Mucosa of descending colon (tissue), 3 donors: ENCODE measurements at regions not wholly inside any gene's neighbourhood (a gene's known extent, or its start where the extent isn't known, plus 50 kb on each side); places are given as distances from the start of the nearest gene placed in this dataset.

Experiments
- ATAC-seq: fragments of 200-7000 bp; cut with Tn5 transposase; one replicate; pipeline ENCODE4 v1.9.1; 2020; ENCODE audit warnings: mild to moderate bottlenecking, moderate library complexity
- DNase-seq, 3 donors: peaks; one replicate each; pipeline ENCODE4 v3.0.0-alpha.2; 2020
- H3K36me3 ChIP-seq: fragments of 200-600 bp; one replicate; pipeline ENCODE4 v1.8.0; 2021; ENCODE audit warnings: low read depth, mild to moderate bottlenecking
- H3K4me1 ChIP-seq: fragments of 200-600 bp; one replicate; pipeline ENCODE4 v1.8.0; 2021; ENCODE audit warnings: low read depth, mild to moderate bottlenecking
- H3K4me3 ChIP-seq: fragments of 200-600 bp; one replicate; pipeline ENCODE4 v1.8.0; 2021; ENCODE audit warnings: mild to moderate bottlenecking
- H3K9me3 ChIP-seq: fragments of 200-600 bp; one replicate; pipeline ENCODE4 v1.8.0; 2021; ENCODE audit warnings: mild to moderate bottlenecking
- intact Hi-C, 2 donors: fragments of 100-400 bp; cut with DNase I in 1 of 2; cut with micrococcal nuclease in 1 of 2; formaldehyde crosslinking; loops; one replicate each; pipeline versions ENCODE4 v1.11.0 to v1.11.1; 2022; cut with DNase I, micrococcal nuclease
- TF ChIP-seq, protein P1 (sequence below): fragments of 200-600 bp; IDR thresholded peaks from one replicate; pipeline ENCODE4 v1.8.0; 2022; ENCODE audit warnings: antibody characterized with exemption, mild to moderate bottlenecking
- donor health status: DM: no; HTN: no; CAD: no; lungs with moderate emphysema.
- donor health status: DM: no; HTN: no; CAD: no.
- donor health status: DM: no; HTN: yes; CAD: no.

DNA sequence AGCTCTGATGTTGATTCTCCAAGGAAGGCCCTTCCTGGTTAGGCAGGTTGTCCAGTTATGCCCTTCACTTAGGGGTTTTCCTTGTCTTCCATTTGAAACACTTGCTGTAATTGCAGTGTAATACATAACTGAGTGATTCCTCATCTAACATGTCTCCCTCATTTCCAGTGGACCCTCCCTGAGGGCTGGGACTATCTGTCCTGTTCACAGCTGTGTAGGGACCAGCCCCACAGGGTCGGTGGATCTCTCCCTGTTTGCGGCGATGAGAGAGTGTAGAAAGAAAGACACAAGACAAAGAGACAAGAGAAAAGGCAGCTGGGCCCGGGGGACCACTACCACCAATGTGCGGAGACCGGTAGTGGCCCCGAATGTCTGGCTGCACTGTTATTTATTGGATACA lies 135.9 kb upstream of the EEPD1 start:
- no peak for DNase-seq
- Histone ChIP-seq H3K9me3 (no peaks in the 10 kb centered on the region), H3K36me3 (no peaks in the 10 kb centered on the region), H3K4me3 (no peak overlapping the region), H3K4me1 (no peaks in the 10 kb centered on the region)
- TF ChIP-seq, protein P1, sequence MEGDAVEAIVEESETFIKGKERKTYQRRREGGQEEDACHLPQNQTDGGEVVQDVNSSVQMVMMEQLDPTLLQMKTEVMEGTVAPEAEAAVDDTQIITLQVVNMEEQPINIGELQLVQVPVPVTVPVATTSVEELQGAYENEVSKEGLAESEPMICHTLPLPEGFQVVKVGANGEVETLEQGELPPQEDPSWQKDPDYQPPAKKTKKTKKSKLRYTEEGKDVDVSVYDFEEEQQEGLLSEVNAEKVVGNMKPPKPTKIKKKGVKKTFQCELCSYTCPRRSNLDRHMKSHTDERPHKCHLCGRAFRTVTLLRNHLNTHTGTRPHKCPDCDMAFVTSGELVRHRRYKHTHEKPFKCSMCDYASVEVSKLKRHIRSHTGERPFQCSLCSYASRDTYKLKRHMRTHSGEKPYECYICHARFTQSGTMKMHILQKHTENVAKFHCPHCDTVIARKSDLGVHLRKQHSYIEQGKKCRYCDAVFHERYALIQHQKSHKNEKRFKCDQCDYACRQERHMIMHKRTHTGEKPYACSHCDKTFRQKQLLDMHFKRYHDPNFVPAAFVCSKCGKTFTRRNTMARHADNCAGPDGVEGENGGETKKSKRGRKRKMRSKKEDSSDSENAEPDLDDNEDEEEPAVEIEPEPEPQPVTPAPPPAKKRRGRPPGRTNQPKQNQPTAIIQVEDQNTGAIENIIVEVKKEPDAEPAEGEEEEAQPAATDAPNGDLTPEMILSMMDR = no peak
- intact Hi-C loops = no loop called here
- no peak for ATAC-seq

DNA sequence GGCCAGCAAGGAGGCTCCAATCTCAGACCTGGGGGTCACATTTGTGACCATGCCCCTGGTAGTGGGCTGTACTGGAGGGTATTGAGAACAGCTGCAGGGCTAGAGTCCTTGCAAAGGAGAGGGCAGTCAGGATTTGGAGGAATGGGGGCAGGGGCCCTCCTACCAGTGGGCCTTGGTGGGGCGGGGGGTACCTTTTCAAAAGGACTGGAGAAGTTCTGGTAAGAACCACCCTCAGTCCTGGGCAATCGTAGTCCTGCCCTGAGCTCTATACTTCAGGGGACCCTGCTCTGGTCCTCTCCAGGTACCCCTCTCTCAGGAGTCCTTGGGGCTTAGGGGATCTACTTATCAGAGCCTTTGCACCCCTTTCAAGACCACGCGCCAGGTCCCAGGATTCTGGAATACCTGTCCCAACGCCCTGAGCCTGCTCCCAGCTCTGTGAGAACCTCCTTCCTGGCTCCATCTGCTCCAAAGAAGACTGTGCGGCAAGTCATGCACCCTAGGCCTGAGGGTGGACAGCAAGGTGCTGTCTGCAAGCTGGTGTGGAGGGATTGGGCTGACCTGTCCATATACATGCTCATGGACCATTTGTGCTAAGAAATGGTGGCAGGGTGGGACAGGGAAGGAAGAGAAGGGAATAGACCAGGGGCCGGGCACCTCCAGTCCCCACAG lies 134.1 kb upstream of the EEPD1 start:
- H3K9me3 ChIP-seq = no peaks in the 10 kb centered on the region
- no peaks in the 10 kb centered on the region for H3K36me3 ChIP-seq
- intact Hi-C loops = no loop called here
- no peak for ATAC-seq
- TF ChIP-seq, protein P1 = no peak
- no peak overlapping the region for H3K4me3 ChIP-seq
- no peaks in the 10 kb centered on the region for H3K4me1 ChIP-seq
- DNase-seq = no peak

DNA sequence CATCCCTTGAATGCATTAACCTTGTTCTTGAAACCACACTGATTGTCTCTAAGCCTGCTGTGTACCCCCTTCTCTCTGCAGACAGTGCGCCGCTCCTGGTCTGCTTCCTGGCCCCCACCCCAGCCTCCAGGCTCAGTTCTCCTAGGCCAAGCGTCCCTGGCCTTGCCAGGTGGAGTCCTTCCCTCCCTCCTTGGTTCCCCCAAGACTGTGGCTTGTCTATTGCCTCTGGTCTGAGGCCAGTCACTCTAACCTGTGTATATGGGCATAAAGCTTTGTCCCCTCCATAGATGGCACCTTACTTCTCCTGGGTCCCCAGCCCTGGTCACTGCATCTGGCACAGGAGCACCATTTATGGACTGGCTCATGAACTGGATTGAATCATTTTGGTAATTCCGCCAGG lies 133.5 kb upstream of the EEPD1 start:
- H3K4me3 ChIP-seq = no peak overlapping the region
- TF ChIP-seq, protein P1 = no peak

DNA sequence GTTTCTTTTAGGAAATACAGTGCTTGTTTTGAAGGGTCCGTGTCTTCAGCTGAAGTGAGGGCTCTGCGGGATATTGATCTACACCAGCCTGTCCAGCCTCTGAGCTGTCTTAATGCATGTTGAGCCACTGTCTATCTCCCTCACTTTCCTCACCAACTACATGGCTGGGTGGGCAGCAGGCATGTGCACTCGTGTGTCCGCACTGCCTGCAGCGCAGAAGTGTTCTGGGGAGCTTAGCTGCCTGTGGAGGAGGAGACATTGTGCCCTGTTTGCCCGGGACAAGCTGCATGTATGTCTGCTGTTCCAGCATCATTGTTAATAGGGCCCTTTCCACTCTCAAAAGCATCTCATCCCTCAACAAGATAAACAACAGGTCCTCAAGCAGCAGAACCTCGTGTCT lies 133.1 kb upstream of the EEPD1 start:
- DNase-seq (no peak), ATAC-seq (no peak)
- intact Hi-C loops = no loop called here
- no peak overlapping the region for H3K4me3 ChIP-seq
- TF ChIP-seq, protein P1 = no peak
- H3K9me3 ChIP-seq = no peaks in the 10 kb centered on the region
- no peaks in the 10 kb centered on the region for H3K36me3 ChIP-seq
- H3K4me1 ChIP-seq = no peaks in the 10 kb centered on the region

More for the DNA sequence above, 133.5 kb upstream of the EEPD1 start:
- ATAC-seq = no peak
- intact Hi-C loops = no loop called here
- no peak for DNase-seq
- H3K4me1 ChIP-seq = no peaks in the 10 kb centered on the region
- no peaks in the 10 kb centered on the region for H3K9me3 ChIP-seq
- no peaks in the 10 kb centered on the region for H3K36me3 ChIP-seq

DNA sequence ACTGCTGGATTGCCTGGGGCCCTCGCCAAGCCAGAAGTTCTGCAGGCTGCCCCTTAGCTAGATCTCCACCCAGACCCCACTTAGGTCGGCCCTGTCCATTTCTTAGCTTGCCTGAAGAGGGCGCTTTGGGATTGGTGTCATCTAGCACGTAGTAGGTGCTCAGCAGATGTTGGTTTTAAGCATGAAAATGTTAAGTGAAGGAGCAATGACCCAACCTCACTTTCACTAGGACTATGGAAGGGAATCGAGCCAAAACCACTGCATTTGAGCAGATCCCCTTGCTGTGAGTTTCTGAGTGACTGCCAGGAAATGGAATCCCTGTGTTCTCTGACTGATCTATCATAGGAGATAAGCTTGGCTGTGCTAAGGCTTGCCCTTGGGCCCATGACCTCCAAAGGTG lies 131.7 kb upstream of the EEPD1 start:
- intact Hi-C loops = no loop called here
- DNase-seq (no peak), ATAC-seq (no peak)
- H3K4me3 ChIP-seq = no peak overlapping the region
- TF ChIP-seq, protein P1 = no peak
- no peaks in the 10 kb centered on the region for H3K4me1 ChIP-seq
- no peaks in the 10 kb centered on the region for H3K36me3 ChIP-seq
- H3K9me3 ChIP-seq = no peaks in the 10 kb centered on the region
